SK-N-SH (cell line): ENCODE measurements at regions not wholly inside any gene's neighbourhood (a gene's known extent, or its start where the extent isn't known, plus 50 kb on each side); places are given as distances from the start of the nearest gene placed in this dataset.

ENCODE experiments used
- CTCF ChIA-PET: fragments of 300-600, 350-600 bp; formaldehyde crosslinking; extraction: SDS; loops from one replicate; lab custom pipeline; 2021; lab: Yijun Ruan, JAX
- POLR2A ChIA-PET: fragments of 350-600 bp; sonication (Branson Sonifier 250); formaldehyde crosslinking; extraction: SDS; loops from one replicate; lab custom pipeline; 2020; ENCODE audit warnings: antibody characterized with exemption, inconsistent platforms; lab: Yijun Ruan, JAX
- DNase-seq: peaks from one replicate; pipeline ENCODE4 v3.0.0; 2012
- H2AFZ ChIP-seq: fragments of 200-600 bp; sonication (generic); 2 replicates; pipeline ENCODE4 v1.8.1; 2016; ENCODE audit warnings: antibody characterized with exemption, mild to moderate bottlenecking, low read depth
- H3F3A ChIP-seq: fragments of 200-600 bp; sonication (generic); replicated peaks from 2 replicates; pipeline ENCODE3; 2016; ENCODE audit warnings: antibody characterized with exemption, mild to moderate bottlenecking; ENCODE audit not compliant: insufficient read depth
- H3K27ac ChIP-seq, 2 experiments: fragments of 200-500 bp in 1 of 2; fragments of 200-600 bp in 1 of 2; sonication (Bioruptor generic) in 1 of 2; sonication (generic), shearing (Covaris generic) in 1 of 2; 2 replicates each; pipeline versions ENCODE4 v1.5.1 to v1.6.1; 2014 to 2016; ENCODE audit warnings: low read depth in 2 of 2, inconsistent platforms in 1 of 2, low read length in 1 of 2, mild to moderate bottlenecking in 1 of 2, mixed read lengths in 1 of 2
- H3K27me3 ChIP-seq: fragments of 200-600 bp; sonication (generic), shearing (Covaris generic); 2 replicates; pipeline ENCODE4 v1.6.1; 2016; ENCODE audit warnings: mixed run types; ENCODE audit not compliant: insufficient read depth
- H3K36me3 ChIP-seq, 2 experiments: fragments of 200-500 bp in 1 of 2; fragments of 200-600 bp in 1 of 2; sonication (Bioruptor generic) in 1 of 2; sonication (generic) in 1 of 2; replicated peaks in 1 of 2; 2 replicates each; pipeline versions ENCODE3 to v1.5.1; 2014 to 2016; ENCODE audit warnings: low read length in 1 of 2, mild to moderate bottlenecking in 1 of 2; ENCODE audit not compliant: insufficient read depth in 2 of 2, control insufficient read depth in 1 of 2
- H3K4me1 ChIP-seq, 2 experiments: fragments of 200-500 bp in 1 of 2; fragments of 200-600 bp in 1 of 2; sonication (Bioruptor generic) in 1 of 2; sonication (generic), shearing (Covaris generic) in 1 of 2; 2 replicates each; pipeline versions ENCODE4 v1.5.1 to v1.6.1; 2014 to 2016; ENCODE audit warnings: low read depth in 1 of 2, low read length in 1 of 2, mixed run types in 1 of 2; ENCODE audit not compliant: insufficient read depth in 2 of 2, control insufficient read depth in 1 of 2
- H3K4me2 ChIP-seq: fragments of 200-600 bp; sonication (generic), shearing (Covaris generic); 2 replicates; pipeline ENCODE4 v1.6.1; 2017; ENCODE audit warnings: mixed run types
- H3K4me3 ChIP-seq, 2 experiments: fragments of 200-500 bp in 1 of 2; fragments of 200-600 bp in 1 of 2; sonication (Bioruptor generic) in 1 of 2; sonication (generic), shearing (Covaris generic) in 1 of 2; 2 replicates each; pipeline versions ENCODE4 v1.5.1 to v1.8.1; 2014 to 2016; ENCODE audit warnings: low read depth in 2 of 2, inconsistent platforms in 1 of 2, low read length in 1 of 2, mild to moderate bottlenecking in 1 of 2, mixed read lengths in 1 of 2, moderate library complexity in 1 of 2
- H3K79me2 ChIP-seq: fragments of 200-600 bp; sonication (generic); 2 replicates; pipeline ENCODE4 v1.8.1; 2017; ENCODE audit warnings: mild to moderate bottlenecking; ENCODE audit not compliant: insufficient read depth
- H3K9ac ChIP-seq: fragments of 200-600 bp; sonication (generic); 2 replicates; pipeline ENCODE4 v1.6.1; 2017; ENCODE audit warnings: mixed run types
- H3K9me2 ChIP-seq: fragments of 200-600 bp; sonication (generic); 2 replicates; pipeline ENCODE4 v1.6.1; 2017; ENCODE audit warnings: mixed run types
- H3K9me3 ChIP-seq: fragments of 200-600 bp; sonication (generic); 2 replicates; pipeline ENCODE4 v1.6.1; 2017; ENCODE audit warnings: mixed run types, mild to moderate bottlenecking, moderate library complexity
- H4K20me1 ChIP-seq: fragments of 200-600 bp; sonication (generic); 2 replicates; pipeline ENCODE4 v1.6.1; 2017; ENCODE audit warnings: mild to moderate bottlenecking, mixed run types; ENCODE audit not compliant: insufficient read depth
- JUND ChIP-seq: IDR thresholded peaks from 2 replicates; pipeline ENCODE4 v1.4.0; 2012
- MXI1 ChIP-seq: IDR thresholded peaks from 2 replicates; pipeline ENCODE4 v1.6.1; 2012; ENCODE audit warnings: mild to moderate bottlenecking, low read depth, low read length, improper control_type of control experiment
- NFIC ChIP-seq: IDR thresholded peaks from 2 replicates; pipeline ENCODE4 v1.4.0; 2012; ENCODE audit warnings: borderline replicate concordance
- USF1 ChIP-seq: IDR thresholded peaks from 2 replicates; pipeline ENCODE4 v1.4.0; 2012; ENCODE audit warnings: low read depth, borderline replicate concordance
- YY1 ChIP-seq: IDR thresholded peaks from 2 replicates; pipeline ENCODE4 v1.4.0; 2012; ENCODE audit warnings: low read depth, mild to moderate bottlenecking
- WGBS: methylation state at CpG from one replicate; pipeline ENCODE4 v1.1.6; 2017; ENCODE audit warnings: low lambda C conversion rate; 5-methylcytosine and 5-hydroxymethylcytosine counted together
- TF ChIP-seq, protein P1 (sequence below): IDR thresholded peaks from 2 replicates; pipeline ENCODE4 v1.6.1; 2012; ENCODE audit warnings: mild to moderate bottlenecking, low read depth, low read length, moderate library complexity

GRCh38 chr20:24131281-24131680, 142.7 kb upstream of the GGTLC1 start:
- H3K27ac ChIP-seq = no peak overlapping the region
- H3K36me3 ChIP-seq = no peaks in the 10 kb centered on the region
- H3K9me3 ChIP-seq = no peaks in the 10 kb centered on the region
- TF ChIP-seq MXI1 (no peak), YY1 (no peak)
- TF ChIP-seq, all 33 proteins: peak for 0
- H3F3A ChIP-seq = no peaks in the 10 kb centered on the region
- no peaks in the 10 kb centered on the region for H3K79me2 ChIP-seq
- no peaks in the 10 kb centered on the region for H3K9me2 ChIP-seq
- H3K4me2 ChIP-seq = no peak overlapping the region
- no peak overlapping the region for H2AFZ ChIP-seq
- POLR2A ChIA-PET = no interaction called here
- no peaks in the 10 kb centered on the region for H3K27me3 ChIP-seq
- no peak overlapping the region for H3K4me3 ChIP-seq
- H3K4me1 ChIP-seq = peaks cover 0 to 4% of the 10 kb centered on the region in 2 experiments; a peak in 1 of 4 replicates
- CTCF ChIA-PET = no interaction called here
- no peak for DNase-seq
- H4K20me1 ChIP-seq = no peaks in the 10 kb centered on the region
- no peak overlapping the region for H3K9ac ChIP-seq
- 22% methylated on average over 4 of the region's 4 CpGs for WGBS

GRCh38 chr20:24129641-24130040, 141.1 kb upstream of the GGTLC1 start:
- Histone ChIP-seq H3K27me3 (no peaks in the 10 kb centered on the region), H4K20me1 (no peaks in the 10 kb centered on the region), H3K4me3 (no peak overlapping the region), H3K27ac (no peak overlapping the region), H3K79me2 (no peaks in the 10 kb centered on the region), H3K9ac (no peak overlapping the region), H3K36me3 (no peaks in the 10 kb centered on the region), H2AFZ (no peak overlapping the region), H3K4me2 (no peak overlapping the region), H3K4me1 (peaks cover 0 to 4% of the 10 kb centered on the region in 2 experiments; a peak in 1 of 4 replicates), H3K9me2 (no peaks in the 10 kb centered on the region), H3K9me3 (no peaks in the 10 kb centered on the region), H3F3A (no peaks in the 10 kb centered on the region)
- no peak for TF ChIP-seq YY1
- TF ChIP-seq, protein P1, sequence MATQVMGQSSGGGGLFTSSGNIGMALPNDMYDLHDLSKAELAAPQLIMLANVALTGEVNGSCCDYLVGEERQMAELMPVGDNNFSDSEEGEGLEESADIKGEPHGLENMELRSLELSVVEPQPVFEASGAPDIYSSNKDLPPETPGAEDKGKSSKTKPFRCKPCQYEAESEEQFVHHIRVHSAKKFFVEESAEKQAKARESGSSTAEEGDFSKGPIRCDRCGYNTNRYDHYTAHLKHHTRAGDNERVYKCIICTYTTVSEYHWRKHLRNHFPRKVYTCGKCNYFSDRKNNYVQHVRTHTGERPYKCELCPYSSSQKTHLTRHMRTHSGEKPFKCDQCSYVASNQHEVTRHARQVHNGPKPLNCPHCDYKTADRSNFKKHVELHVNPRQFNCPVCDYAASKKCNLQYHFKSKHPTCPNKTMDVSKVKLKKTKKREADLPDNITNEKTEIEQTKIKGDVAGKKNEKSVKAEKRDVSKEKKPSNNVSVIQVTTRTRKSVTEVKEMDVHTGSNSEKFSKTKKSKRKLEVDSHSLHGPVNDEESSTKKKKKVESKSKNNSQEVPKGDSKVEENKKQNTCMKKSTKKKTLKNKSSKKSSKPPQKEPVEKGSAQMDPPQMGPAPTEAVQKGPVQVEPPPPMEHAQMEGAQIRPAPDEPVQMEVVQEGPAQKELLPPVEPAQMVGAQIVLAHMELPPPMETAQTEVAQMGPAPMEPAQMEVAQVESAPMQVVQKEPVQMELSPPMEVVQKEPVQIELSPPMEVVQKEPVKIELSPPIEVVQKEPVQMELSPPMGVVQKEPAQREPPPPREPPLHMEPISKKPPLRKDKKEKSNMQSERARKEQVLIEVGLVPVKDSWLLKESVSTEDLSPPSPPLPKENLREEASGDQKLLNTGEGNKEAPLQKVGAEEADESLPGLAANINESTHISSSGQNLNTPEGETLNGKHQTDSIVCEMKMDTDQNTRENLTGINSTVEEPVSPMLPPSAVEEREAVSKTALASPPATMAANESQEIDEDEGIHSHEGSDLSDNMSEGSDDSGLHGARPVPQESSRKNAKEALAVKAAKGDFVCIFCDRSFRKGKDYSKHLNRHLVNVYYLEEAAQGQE = no peak
- WGBS = 25% methylated on average over 1 of the region's 1 CpG
- DNase-seq = no peak
- POLR2A ChIA-PET = no interaction called here
- CTCF ChIA-PET = interaction anchor here (0.9 kb wide), 1 partner anchor 11 kb away, joined by 3 read pairs; no protein-coding TSS in a partner anchor

- CTCF ChIA-PET = no interaction called here
- Histone ChIP-seq H4K20me1 (no peaks in the 10 kb centered on the region), H2AFZ (no peak overlapping the region), H3K4me3 (no peak overlapping the region), H3K9me3 (no peaks in the 10 kb centered on the region), H3K4me2 (no peak overlapping the region), H3F3A (no peaks in the 10 kb centered on the region), H3K27ac (no peak overlapping the region), H3K9me2 (no peaks in the 10 kb centered on the region), H3K4me1 (no peaks in the 10 kb centered on the region; a peak in 1 of 4 replicates), H3K27me3 (no peaks in the 10 kb centered on the region), H3K79me2 (no peaks in the 10 kb centered on the region), H3K36me3 (no peaks in the 10 kb centered on the region), H3K9ac (no peak overlapping the region)
- POLR2A ChIA-PET = interaction anchor here (0.6 kb wide), 1 partner anchor 58 kb away, joined by 3 read pairs; no protein-coding TSS in a partner anchor
- whole genome bisulfite sequencing = 33% methylated on average over 10 of the region's 10 CpGs
- DNase-seq = no peak
- TF ChIP-seq USF1 (no peak), NFIC (no peak), JUND (no peak)
Measured at GRCh38 chr20:24124951-24125650, 136.5 kb upstream of the GGTLC1 start.
